Nephron (organoid): ENCODE measurements at regions not wholly inside any gene's neighbourhood (a gene's known extent, or its start where the extent isn't known, plus 50 kb on each side); places are given as distances from the start of the nearest gene placed in this dataset.

Experiments
- H3K27ac Mint-ChIP-seq, 3 experiments: 2 replicates each; pipeline ENCODE4 v1.8.0; 2020; ENCODE audit warnings: mixed read lengths in 3 of 3, mild to moderate bottlenecking in 2 of 3, moderate library complexity in 1 of 3
- H3K27me3 Mint-ChIP-seq: 2 replicates; pipeline ENCODE4 v1.8.0; 2021; ENCODE audit warnings: low read depth, mild to moderate bottlenecking, moderate library complexity, mixed read lengths
- H3K36me3 Mint-ChIP-seq: 2 replicates; pipeline ENCODE4 v1.8.0; 2020; ENCODE audit warnings: low read depth, mixed read lengths
- H3K4me1 Mint-ChIP-seq: 2 replicates; pipeline ENCODE4 v1.8.0; 2020; ENCODE audit warnings: mixed read lengths
- H3K4me3 Mint-ChIP-seq, 3 experiments: 2 replicates each; pipeline ENCODE4 v1.8.0; 2020; ENCODE audit warnings: mild to moderate bottlenecking in 3 of 3, mixed read lengths in 3 of 3, moderate library complexity in 2 of 3
- H3K9me3 Mint-ChIP-seq: 2 replicates; pipeline ENCODE4 v1.8.0; 2020; ENCODE audit warnings: mixed read lengths
- TF ChIP-seq, protein P1 (sequence below), 3 experiments: fragments of 200-600 bp; sonication (generic); IDR thresholded peaks; one replicate each; pipeline ENCODE4 v1.5.0; 2021; ENCODE audit warnings: antibody characterized with exemption in 3 of 3; ENCODE audit not compliant: unreplicated experiment in 3 of 3

DNA sequence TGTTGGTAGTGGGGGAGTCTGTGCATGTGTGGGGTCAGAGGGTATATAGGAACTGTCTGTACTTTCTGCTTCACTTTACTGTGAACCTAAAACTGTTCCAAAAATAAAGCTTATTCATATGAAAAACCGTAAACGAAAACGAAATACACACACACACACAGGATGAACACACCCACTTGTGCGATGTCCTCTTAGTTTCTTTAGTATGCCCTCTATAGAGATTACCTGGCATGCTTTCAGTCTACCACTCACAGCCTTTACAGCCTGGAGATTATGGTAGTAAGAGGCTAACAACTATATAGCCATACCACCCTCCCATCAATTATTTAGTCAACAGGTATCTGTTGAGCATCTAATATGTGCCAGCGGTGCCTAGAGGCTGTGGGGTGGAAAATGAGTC, 60.0 kb upstream of the UBE3A start:
- Mint-ChIP-seq H3K4me1 (no peaks in the 10 kb centered on the region), H3K27me3 (peaks cover 6% of the 10 kb centered on the region), H3K9me3 (peaks cover 13% of the 10 kb centered on the region), H3K36me3 (no peaks in the 10 kb centered on the region), H3K27ac (no peak overlapping the region), H3K4me3 (no peak overlapping the region)
- TF ChIP-seq, protein P1, sequence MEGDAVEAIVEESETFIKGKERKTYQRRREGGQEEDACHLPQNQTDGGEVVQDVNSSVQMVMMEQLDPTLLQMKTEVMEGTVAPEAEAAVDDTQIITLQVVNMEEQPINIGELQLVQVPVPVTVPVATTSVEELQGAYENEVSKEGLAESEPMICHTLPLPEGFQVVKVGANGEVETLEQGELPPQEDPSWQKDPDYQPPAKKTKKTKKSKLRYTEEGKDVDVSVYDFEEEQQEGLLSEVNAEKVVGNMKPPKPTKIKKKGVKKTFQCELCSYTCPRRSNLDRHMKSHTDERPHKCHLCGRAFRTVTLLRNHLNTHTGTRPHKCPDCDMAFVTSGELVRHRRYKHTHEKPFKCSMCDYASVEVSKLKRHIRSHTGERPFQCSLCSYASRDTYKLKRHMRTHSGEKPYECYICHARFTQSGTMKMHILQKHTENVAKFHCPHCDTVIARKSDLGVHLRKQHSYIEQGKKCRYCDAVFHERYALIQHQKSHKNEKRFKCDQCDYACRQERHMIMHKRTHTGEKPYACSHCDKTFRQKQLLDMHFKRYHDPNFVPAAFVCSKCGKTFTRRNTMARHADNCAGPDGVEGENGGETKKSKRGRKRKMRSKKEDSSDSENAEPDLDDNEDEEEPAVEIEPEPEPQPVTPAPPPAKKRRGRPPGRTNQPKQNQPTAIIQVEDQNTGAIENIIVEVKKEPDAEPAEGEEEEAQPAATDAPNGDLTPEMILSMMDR (IDR thresholded peaks at IDR 0.05; ENCODE audit: unreplicated experiment in 3 of 3): no peak

DNA sequence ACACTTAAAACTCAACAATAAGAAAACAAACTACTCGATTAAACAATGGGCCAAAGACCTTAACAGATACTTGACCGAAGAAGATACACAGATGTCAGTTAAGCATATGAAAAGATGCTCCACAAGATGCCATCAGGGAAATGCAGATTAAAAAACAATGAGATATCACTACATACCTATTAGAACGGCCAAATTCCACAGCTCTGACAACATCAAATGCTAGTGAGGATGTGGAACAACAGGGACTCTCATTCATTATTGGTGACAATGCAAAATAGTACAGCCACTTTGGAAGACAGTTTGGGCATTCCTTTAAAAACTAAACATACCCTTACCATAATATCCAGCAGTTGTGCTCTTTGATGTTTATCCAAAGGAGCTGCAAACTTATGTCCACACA, 59.1 kb upstream of the UBE3A start:
- H3K27ac Mint-ChIP-seq: no peak overlapping the region
- H3K4me3 Mint-ChIP-seq: no peak overlapping the region
- peaks cover 5% of the 10 kb centered on the region for H3K27me3 Mint-ChIP-seq
- no peaks in the 10 kb centered on the region for H3K36me3 Mint-ChIP-seq
- H3K4me1 Mint-ChIP-seq: no peaks in the 10 kb centered on the region
- TF ChIP-seq, protein P1 (IDR thresholded peaks at IDR 0.05; ENCODE audit: unreplicated experiment in 3 of 3): no peak
- H3K9me3 Mint-ChIP-seq: peaks cover 19% of the 10 kb centered on the region

DNA sequence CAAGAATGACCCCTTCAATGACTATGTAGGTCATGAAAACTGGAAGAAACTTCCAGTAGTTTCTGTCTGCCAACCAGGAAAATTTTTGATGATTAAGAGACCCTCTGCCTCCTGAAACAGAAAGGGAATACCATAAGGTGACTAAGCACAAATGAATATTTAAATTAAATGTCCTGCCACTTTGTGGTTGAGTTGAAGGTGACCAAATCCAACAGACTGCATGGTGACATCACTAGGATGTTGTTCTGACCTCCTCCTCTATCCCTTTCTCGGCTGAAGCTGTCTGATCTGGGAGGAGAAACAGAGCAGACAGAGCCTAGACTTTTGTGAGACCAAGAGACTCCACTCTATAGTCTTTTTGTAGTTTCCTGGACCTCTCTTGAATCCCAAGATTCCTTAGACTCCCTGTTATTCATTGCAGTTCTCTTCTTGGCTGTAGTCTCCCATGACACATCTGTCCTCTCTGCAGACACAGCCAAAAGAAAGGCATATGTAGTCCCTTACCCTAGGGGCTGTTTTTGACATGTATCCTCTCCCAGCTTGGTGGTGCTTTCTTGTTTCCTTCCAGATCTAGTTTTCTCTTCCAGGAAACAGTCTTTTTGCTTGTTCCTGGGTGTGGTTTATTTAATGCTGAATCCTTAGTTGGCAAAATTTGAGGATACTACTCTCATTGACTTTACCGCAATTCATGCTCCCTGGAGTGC, 55.2 kb upstream of the UBE3A start:
- Mint-ChIP-seq H3K4me1 (no peaks in the 10 kb centered on the region), H3K36me3 (no peaks in the 10 kb centered on the region), H3K27me3 (no peaks in the 10 kb centered on the region), H3K9me3 (peaks cover 33% of the 10 kb centered on the region), H3K4me3 (no peak overlapping the region), H3K27ac (no peak overlapping the region)
- TF ChIP-seq, protein P1 (IDR thresholded peaks at IDR 0.05; ENCODE audit: unreplicated experiment in 3 of 3): no peak

DNA sequence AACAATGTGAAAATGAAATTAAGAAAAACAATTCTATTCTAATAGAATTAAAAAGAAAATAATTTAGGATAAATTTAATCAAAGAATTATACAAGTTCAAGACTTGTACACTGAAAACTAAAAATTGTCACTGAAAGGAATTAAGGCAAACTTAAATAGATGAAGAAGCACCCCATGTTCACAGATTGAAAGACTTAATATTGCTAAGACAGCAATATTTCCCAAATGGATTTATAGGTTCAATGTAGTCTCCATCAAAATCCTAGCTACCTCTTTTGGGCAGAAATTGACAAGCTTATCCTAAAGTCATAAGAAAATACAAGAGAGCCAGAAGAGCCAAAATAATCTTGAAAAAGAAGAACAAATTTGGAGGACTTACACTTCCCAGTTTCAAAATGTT, 53.5 kb upstream of the UBE3A start:
- TF ChIP-seq, protein P1 (IDR thresholded peaks at IDR 0.05; ENCODE audit: unreplicated experiment in 3 of 3): no peak
- Mint-ChIP-seq H3K9me3 (peaks cover 37% of the 10 kb centered on the region), H3K4me3 (no peak overlapping the region), H3K27me3 (no peaks in the 10 kb centered on the region), H3K36me3 (no peaks in the 10 kb centered on the region), H3K27ac (no peak overlapping the region), H3K4me1 (no peaks in the 10 kb centered on the region)
